ENCODE measurements at regions not wholly inside any gene's neighbourhood (a gene's known extent, or its start where the extent isn't known, plus 50 kb on each side); places are given as distances from the start of the nearest gene placed in this dataset.
"Not testable (repeated sequence)": the region's sequence is repeated elsewhere in the genome, so short reads cannot be mapped to it uniquely, and the experiment has no call there.

GRCh38 chr6:139474145-139475108 lies 100.0 kb upstream of the CITED2 start:
- DNase-seq (ENCODE audit: low read depth), result peak; percentile 40

GRCh38 chr6:139473731-139474130 lies 99.3 kb upstream of the CITED2 start:
- DNase-seq (ENCODE audit: low read depth), result peak; percentile 57

GRCh38 chr6:139473231-139473701 lies 98.8 kb upstream of the CITED2 start:
- peak; percentile 77 for DNase-seq (ENCODE audit: low read depth)

- DNase-seq (ENCODE audit: low read depth), result peak; percentile 28
Measured at GRCh38 chr6:139472351-139473015, 98.0 kb upstream of the CITED2 start.

GRCh38 chr6:139470997-139471396 lies 96.5 kb upstream of the CITED2 start:
- no peak for DNase-seq (ENCODE audit: low read depth)

- DNase-seq (ENCODE audit: low read depth), result no peak
Measured at GRCh38 chr6:139468178-139468819, 93.9 kb upstream of the CITED2 start.

- DNase-seq (ENCODE audit: low read depth), result no peak
Measured at GRCh38 chr6:139457476-139457875, 83.0 kb upstream of the CITED2 start.

GRCh38 chr6:139452148-139452876 lies 77.9 kb upstream of the CITED2 start:
- DNase-seq (ENCODE audit: low read depth), result no peak

GRCh38 chr6:139449611-139450000 lies 75.2 kb upstream of the CITED2 start:
- peak; percentile 59 for DNase-seq (ENCODE audit: low read depth)

- no peak for DNase-seq (ENCODE audit: low read depth)
Measured at GRCh38 chr6:139448998-139449610, 74.7 kb upstream of the CITED2 start.

- DNase-seq (ENCODE audit: low read depth), result peak; percentile 29
Measured at GRCh38 chr6:139448051-139448649, 73.7 kb upstream of the CITED2 start.

- no peak for DNase-seq (ENCODE audit: low read depth)
Measured at GRCh38 chr6:139447656-139447975, 73.2 kb upstream of the CITED2 start.

GRCh38 chr6:139446768-139447655 lies 72.6 kb upstream of the CITED2 start:
- DNase-seq (ENCODE audit: low read depth), result no peak

- no peak for DNase-seq (ENCODE audit: low read depth)
Measured at GRCh38 chr6:139446138-139446715, 71.8 kb upstream of the CITED2 start.

- not testable (repeated sequence) for DNase-seq (ENCODE audit: low read depth)
Measured at GRCh38 chr6:139444273-139444787, 69.9 kb upstream of the CITED2 start.

- DNase-seq (ENCODE audit: low read depth), result no peak
Measured at GRCh38 chr6:139443231-139444112, 69.0 kb upstream of the CITED2 start.

GRCh38 chr6:139442188-139442671 lies 67.8 kb upstream of the CITED2 start:
- DNase-seq (ENCODE audit: low read depth), result no peak

- DNase-seq (ENCODE audit: low read depth), result peak; percentile 17
Measured at GRCh38 chr6:139439349-139439748, 64.9 kb upstream of the CITED2 start.
